ENCODE measurements at regions not wholly inside any gene's neighbourhood (a gene's known extent, or its start where the extent isn't known, plus 50 kb on each side); places are given as distances from the start of the nearest gene placed in this dataset.

DNA sequence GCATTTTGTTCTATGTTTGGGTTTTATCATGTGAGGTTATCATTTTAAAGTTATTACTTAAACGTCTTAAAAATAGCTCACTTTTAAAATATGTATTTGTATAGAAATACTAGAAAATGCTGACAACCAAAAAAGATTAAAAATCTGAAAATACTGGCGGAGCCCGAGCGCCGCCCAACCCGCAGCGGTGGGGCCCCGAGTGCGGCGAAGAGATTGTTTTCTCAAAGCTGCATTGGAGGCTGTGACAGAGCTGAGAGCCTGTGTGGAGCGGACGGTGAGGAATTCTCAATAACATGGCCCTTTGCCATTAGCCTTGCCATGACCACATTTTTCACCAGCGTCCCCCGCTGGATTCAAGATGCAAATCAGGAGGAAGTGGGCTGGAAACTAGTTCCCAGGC, 255.4 kb downstream of the NKX6-1 start:
- H3K4me3 Mint-ChIP-seq = no peak overlapping the region
- peaks cover 2% of the 10 kb centered on the region for H3K9me3 Mint-ChIP-seq
- POLR2A ChIA-PET = no interaction called here
- CTCF ChIA-PET = no interaction called here
- H3K27ac Mint-ChIP-seq = no peak overlapping the region
- no peak for DNase-seq
- H3K4me1 Mint-ChIP-seq = no peaks in the 10 kb centered on the region
- no peaks in the 10 kb centered on the region for H3K27me3 Mint-ChIP-seq
- no peaks in the 10 kb centered on the region for H3K36me3 Mint-ChIP-seq (ENCODE audit: low read depth)

DNA sequence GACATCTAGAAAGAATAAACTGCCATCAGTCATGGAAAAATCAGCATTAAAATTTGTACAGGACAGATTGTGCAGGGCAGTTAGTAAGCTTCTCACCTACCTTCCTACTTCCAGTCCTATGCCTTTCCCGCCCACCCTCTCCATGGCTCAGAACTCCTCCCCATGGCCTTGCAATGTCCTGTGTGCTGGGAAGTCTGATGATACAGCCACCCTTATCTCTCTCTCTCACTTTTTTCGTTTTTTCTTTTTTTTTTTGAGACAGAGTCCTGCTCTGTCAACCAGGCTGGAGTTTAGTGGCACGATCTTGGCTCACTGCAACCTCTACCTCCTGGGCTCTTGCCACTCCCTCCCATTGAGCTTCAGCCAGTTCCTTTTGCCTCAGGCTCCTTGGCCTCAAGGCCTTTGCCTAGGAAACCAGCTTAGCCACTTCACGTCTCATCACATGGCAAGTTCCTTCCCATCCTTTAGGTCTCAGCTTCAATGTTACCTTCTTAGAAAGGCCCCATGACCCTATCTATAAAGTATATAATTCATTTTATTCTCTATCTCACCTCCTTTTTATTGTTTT, 259.7 kb downstream of the NKX6-1 start:
- Mint-ChIP-seq H3K4me3 (no peak overlapping the region), H3K4me1 (no peaks in the 10 kb centered on the region), H3K9me3 (peaks cover 2% of the 10 kb centered on the region), H3K27ac (no peak overlapping the region), H3K36me3 (ENCODE audit: low read depth) (no peaks in the 10 kb centered on the region), H3K27me3 (no peaks in the 10 kb centered on the region)
- DNase-seq = no peak
- CTCF ChIA-PET = no interaction called here
- POLR2A ChIA-PET = no interaction called here

DNA sequence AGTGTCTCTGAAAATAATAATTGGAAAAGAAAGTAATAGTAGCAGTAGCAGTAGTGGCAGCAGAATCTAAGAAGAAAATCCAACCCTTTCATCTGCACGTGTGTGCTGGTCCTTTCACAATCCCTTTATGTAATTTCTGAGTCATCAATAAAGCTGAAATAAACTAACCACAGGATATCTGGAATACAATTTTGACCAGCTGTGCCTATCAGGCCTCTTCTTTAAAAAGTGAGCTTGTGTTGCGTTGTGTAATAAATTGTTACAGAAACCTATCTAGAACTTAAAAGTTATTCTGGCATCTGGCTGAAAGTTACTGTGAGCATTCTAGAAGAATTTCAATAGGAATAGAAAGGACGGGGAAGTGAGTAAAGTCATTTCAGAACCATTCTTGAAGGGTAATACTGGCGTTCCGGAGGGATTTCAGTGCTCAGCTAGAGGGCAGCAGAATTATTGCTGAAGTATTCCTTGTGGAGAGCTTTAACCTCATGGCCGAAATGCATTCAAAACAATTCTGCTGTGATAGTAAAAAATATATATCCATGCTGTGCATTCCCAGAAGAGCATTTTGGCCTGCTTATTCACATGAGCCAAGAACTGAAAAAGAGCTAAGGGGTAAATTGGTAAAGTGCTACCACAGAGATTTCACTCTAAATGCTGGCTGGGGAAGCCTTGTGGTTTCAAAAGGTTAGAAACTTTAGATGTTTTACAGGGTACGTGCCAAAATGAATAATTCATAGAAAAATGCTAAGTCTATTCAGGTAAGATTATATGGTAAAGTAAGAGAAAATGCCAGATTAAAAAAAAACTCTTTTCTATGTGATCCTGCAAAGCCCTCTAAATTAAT, 260.6 kb downstream of the NKX6-1 start:
- Mint-ChIP-seq H3K27ac (no peak overlapping the region), H3K9me3 (peaks cover 2% of the 10 kb centered on the region), H3K4me1 (no peaks in the 10 kb centered on the region), H3K36me3 (ENCODE audit: low read depth) (no peaks in the 10 kb centered on the region), H3K27me3 (no peaks in the 10 kb centered on the region), H3K4me3 (no peak overlapping the region)
- no peak for DNase-seq
- ChIA-PET CTCF (no interaction called here), POLR2A (no interaction called here)

DNA sequence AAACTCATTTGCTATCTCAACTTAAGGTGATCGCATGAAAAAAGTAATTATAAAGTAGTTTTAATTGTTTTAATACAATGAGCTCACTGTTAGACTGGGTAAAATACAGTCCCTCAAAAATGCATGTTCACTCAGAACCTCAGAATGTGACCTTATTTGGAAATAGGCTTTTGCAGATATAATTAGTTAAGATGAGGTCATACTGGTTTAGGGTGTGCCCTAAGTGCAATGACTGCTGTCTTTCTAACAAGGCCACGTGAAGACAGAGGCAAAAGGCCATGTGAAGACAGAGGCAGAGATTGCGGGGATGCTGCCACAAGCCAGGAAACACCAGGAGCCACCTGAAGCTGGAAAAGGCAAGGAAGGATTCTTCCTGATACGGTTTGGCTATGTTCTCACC, 262.1 kb downstream of the NKX6-1 start:
- POLR2A ChIA-PET = no interaction called here
- H3K27ac Mint-ChIP-seq = no peak overlapping the region

DNA sequence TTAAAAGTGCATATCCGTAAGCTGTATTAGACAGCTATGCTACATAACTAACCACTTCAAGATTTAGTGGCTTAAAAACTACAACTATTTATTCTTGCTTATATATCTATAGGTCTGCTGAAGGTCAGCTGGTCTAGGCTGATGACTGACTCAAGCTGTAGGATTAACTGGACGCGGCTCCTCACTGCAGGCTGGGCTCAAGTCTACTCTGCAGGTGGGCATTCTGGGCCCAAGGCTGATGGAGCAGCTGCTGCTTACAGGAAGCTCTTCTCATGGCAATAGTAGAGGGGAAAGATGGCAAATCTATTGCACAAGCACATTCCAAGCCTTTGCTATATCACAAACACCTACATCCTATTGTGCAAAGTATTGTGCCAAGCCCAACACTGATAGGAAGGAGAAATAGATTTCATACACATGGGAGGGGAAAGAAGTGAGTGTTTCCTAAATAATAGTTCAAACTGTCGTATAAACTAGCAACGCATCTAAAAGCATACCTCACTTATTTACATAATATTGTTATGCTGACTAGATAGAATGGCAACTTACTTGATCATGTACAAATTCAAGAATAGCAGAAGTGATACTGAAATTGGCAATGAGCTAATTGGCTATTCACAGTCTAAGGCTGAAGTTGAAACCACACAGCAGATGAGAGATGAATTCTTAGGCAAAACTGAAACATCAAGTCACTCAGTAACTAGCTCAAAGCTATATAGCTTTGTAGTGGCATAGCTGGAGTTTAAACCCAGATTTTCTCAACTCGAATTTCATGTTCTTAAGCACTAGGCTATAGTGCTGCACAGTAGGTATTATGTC, 263.8 kb downstream of the NKX6-1 start:
- ChIA-PET POLR2A (no interaction called here), CTCF (no interaction called here)
- no peaks in the 10 kb centered on the region for H3K36me3 Mint-ChIP-seq (ENCODE audit: low read depth)
- no peak overlapping the region for H3K4me3 Mint-ChIP-seq
- no peak for DNase-seq
- H3K27ac Mint-ChIP-seq = no peak overlapping the region
- H3K9me3 Mint-ChIP-seq = no peaks in the 10 kb centered on the region
- no peaks in the 10 kb centered on the region for H3K4me1 Mint-ChIP-seq
- no peaks in the 10 kb centered on the region for H3K27me3 Mint-ChIP-seq

More for the DNA sequence above, 262.1 kb downstream of the NKX6-1 start:
- no peaks in the 10 kb centered on the region for H3K9me3 Mint-ChIP-seq
- no peaks in the 10 kb centered on the region for H3K36me3 Mint-ChIP-seq (ENCODE audit: low read depth)
- no peak for DNase-seq
- no peaks in the 10 kb centered on the region for H3K27me3 Mint-ChIP-seq
- no peak overlapping the region for H3K4me3 Mint-ChIP-seq
- CTCF ChIA-PET = no interaction called here
- no peaks in the 10 kb centered on the region for H3K4me1 Mint-ChIP-seq

DNA sequence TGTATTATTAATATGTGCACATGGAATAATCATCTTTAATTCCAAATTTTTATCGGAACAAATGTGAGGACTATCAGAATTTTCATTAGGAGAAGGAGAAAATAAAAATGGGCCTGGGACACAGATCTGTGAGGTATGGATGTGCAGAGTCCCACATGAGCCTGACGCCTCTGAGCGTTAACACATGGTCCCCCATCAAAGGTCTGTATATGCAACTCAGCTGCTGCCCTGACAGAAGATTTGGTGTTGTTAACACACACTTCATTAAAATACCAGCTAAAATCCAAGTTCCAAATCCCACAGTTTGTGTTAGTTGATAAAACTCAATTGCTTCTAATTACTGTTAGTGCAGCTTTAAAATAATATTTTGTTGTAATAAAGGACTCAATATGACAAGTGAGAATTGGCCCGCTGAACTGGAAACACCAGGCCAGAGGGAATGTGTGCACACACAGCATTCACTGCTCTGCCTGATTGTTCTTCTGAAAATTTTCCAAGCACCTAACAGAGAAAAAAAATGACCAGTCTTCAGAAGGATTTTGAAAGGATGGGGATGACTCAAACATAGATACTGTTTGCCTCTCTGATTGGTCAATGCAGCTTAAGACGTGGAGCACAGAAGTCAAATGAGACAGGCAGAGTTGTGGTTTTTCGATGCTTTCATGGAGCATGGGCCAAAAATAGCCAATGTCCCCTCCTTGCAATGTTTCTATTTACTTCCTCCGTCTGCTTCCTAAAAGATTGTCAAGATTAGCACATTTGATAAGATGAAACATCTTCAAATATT, 266.6 kb downstream of the NKX6-1 start:
- Mint-ChIP-seq H3K27me3 (no peaks in the 10 kb centered on the region), H3K27ac (no peak overlapping the region), H3K9me3 (no peaks in the 10 kb centered on the region), H3K4me1 (no peaks in the 10 kb centered on the region), H3K4me3 (no peak overlapping the region), H3K36me3 (ENCODE audit: low read depth) (no peaks in the 10 kb centered on the region)
- CTCF ChIA-PET = no interaction called here
- POLR2A ChIA-PET = no interaction called here
- no peak for DNase-seq

DNA sequence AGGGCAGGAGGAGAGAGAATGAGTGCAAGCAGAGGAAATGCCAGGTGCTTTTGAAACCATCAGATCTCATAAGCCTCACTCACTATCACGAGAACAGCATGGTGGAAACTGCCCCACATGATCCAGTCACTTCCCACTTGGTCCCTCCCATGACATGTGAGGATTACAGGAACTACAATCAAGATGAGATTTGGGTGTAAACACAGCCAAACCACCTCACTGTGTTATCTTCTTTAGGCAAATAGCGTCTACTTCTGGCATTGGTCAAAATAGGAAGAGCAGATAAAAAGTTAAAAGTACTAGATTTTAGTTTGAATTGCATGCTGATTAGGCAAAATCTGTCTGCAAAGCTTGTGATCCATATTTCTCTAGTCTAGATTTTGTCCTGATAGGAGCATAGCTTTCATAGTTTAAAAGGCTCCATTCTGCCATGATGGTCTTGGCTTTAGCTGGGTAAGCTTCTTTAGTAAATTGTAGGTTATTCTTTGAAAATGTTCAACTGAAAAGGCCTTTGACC, 267.5 kb downstream of the NKX6-1 start:
- POLR2A ChIA-PET = no interaction called here
- H3K36me3 Mint-ChIP-seq (ENCODE audit: low read depth) = no peaks in the 10 kb centered on the region
- CTCF ChIA-PET = no interaction called here
- no peaks in the 10 kb centered on the region for H3K4me1 Mint-ChIP-seq
- H3K27ac Mint-ChIP-seq = no peak overlapping the region
- no peak for DNase-seq
- H3K4me3 Mint-ChIP-seq = no peak overlapping the region
- H3K9me3 Mint-ChIP-seq = no peaks in the 10 kb centered on the region
- H3K27me3 Mint-ChIP-seq = no peaks in the 10 kb centered on the region

DNA sequence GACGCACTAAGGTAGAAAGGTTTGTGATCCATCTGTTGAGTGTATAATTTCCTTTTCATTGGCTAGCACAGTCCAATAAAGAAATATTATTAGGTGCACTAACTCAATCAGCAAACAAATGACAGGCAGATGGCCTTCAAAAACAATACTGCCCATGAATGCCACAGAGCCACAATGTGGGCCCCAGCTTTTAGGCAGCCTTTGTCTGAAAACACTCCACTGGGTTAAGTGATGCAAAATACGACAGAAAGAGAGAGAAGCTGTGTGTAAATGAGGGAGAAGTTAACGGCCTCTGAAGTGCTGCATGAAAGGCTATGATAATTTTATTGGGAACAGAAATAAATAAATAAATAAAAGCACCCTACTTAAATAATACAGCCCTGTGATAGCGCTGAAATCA, 274.6 kb downstream of the NKX6-1 start:
- POLR2A ChIA-PET = no interaction called here

DNA sequence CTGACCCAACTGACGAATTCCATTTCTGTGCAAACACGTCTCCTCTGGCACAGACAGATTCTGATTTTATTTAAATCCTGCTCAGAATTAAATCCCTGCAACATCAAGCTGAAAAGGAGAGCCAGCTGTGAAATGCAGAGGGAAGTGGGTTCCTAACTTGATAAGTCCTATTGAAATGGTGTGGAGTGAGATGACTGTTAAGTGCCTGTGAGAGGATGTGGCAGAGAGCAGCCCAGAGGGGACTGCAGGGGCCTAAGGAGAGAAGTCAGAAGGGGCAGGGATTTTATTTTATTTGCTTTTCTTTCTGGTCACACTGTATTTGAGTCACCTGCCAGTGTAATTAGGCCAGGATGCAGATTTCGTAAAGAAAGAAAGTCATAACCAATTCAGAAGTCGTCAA, 277.4 kb downstream of the NKX6-1 start:
- H3K4me1 Mint-ChIP-seq = no peaks in the 10 kb centered on the region
- POLR2A ChIA-PET = no interaction called here
- no peak for DNase-seq
- H3K9me3 Mint-ChIP-seq = no peaks in the 10 kb centered on the region
- H3K27me3 Mint-ChIP-seq = no peaks in the 10 kb centered on the region
- H3K27ac Mint-ChIP-seq = no peak overlapping the region
- H3K4me3 Mint-ChIP-seq = no peak overlapping the region
- H3K36me3 Mint-ChIP-seq (ENCODE audit: low read depth) = no peaks in the 10 kb centered on the region
- CTCF ChIA-PET = no interaction called here

More for the DNA sequence above, 274.6 kb downstream of the NKX6-1 start:
- Mint-ChIP-seq H3K36me3 (ENCODE audit: low read depth) (no peaks in the 10 kb centered on the region), H3K27ac (no peak overlapping the region), H3K4me1 (no peaks in the 10 kb centered on the region), H3K27me3 (no peaks in the 10 kb centered on the region), H3K4me3 (no peak overlapping the region), H3K9me3 (no peaks in the 10 kb centered on the region)
- CTCF ChIA-PET = no interaction called here
- no peak for DNase-seq

DNA sequence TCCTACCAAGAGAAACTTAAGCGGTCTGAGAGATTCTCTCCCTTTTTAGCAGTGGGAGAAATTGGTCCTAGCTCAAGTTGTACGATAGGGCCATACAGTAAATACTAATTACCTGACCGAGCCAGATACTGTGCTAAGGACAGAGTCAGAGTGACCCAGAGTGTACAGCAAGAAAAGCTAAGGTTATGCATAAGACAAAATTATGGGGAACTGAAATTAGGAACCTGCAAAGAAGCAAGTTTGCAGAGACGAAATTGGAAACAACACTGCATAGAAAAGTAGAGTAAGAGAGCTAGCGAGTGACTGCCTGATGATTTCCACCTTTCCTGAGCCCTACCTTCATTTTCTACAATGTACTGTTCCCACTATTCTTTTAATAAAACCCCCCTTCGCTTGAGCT, 278.1 kb downstream of the NKX6-1 start:
- no peak for DNase-seq
- Mint-ChIP-seq H3K9me3 (no peaks in the 10 kb centered on the region), H3K4me3 (no peak overlapping the region), H3K36me3 (ENCODE audit: low read depth) (no peaks in the 10 kb centered on the region), H3K27me3 (no peaks in the 10 kb centered on the region), H3K27ac (no peak overlapping the region), H3K4me1 (no peaks in the 10 kb centered on the region)
- POLR2A ChIA-PET = no interaction called here
- CTCF ChIA-PET = no interaction called here

DNA sequence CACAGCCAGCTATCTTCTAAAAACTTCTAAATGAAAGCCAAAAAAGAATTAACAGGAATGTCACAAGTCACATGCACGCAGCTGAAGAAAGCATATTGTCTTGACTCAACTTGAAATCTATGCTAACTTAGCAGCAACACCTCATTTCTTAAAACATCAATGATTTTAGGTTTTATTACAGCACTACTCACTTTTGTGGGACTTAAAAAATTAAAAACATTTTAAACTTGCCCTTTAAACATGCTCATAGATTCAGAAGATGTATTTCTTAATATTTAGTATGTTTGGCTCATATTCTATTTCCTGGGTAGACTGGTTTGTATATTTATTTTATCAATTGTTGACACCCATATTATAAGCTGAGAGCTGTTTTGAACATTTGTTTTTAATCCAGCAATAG, 279.4 kb downstream of the NKX6-1 start:
- H3K4me1 Mint-ChIP-seq = no peaks in the 10 kb centered on the region
- no peak overlapping the region for H3K27ac Mint-ChIP-seq
- H3K4me3 Mint-ChIP-seq = no peak overlapping the region
- DNase-seq = no peak
- no peaks in the 10 kb centered on the region for H3K27me3 Mint-ChIP-seq
- POLR2A ChIA-PET = no interaction called here
- CTCF ChIA-PET = no interaction called here
- no peaks in the 10 kb centered on the region for H3K36me3 Mint-ChIP-seq (ENCODE audit: low read depth)
- H3K9me3 Mint-ChIP-seq = no peaks in the 10 kb centered on the region

DNA sequence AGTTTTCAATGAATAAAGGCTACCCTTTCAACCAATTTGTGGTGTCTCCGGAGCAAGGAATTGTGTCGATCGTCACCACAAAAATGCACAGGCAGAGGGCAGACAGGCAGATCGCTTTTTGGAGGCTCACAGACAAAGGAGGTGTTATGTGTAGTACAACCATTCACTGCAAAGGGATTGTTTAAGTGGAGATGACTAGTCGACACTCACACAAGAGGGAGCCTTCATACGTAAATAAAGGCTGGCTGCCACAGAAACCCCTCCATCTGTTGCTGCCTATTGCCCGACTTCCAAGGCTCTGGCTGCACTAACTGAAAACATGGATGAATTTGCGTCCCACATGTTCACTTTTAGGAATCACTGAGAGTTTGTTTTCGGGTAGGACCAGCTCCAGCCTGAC, 281.1 kb downstream of the NKX6-1 start:
- Mint-ChIP-seq H3K9me3 (no peaks in the 10 kb centered on the region), H3K36me3 (ENCODE audit: low read depth) (no peaks in the 10 kb centered on the region), H3K4me3 (no peak overlapping the region), H3K27me3 (no peaks in the 10 kb centered on the region), H3K4me1 (no peaks in the 10 kb centered on the region), H3K27ac (no peak overlapping the region)
- POLR2A ChIA-PET = no interaction called here
- CTCF ChIA-PET = no interaction called here
- DNase-seq = no peak

DNA sequence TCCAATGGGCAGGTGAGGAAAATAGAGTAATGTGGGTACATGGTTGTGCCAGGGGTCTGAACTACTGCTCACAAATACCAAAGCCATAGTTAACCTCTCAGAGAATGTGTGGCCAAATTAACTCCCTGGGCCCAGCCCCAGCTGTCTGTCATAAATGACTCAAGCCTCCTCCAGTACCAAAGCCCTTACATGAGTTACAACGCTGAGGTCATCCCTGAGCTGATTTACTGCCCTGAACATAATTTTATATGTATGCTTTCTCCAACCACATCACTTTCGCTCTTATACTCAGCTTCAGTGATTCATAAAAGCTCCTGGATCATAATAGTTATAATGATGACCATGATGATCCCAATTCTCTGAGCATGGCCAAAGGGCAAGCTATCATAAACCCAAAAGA, 283.9 kb downstream of the NKX6-1 start:
- Mint-ChIP-seq H3K27me3 (no peaks in the 10 kb centered on the region), H3K9me3 (no peaks in the 10 kb centered on the region), H3K27ac (no peak overlapping the region), H3K4me3 (no peak overlapping the region), H3K36me3 (ENCODE audit: low read depth) (no peaks in the 10 kb centered on the region), H3K4me1 (no peaks in the 10 kb centered on the region)
- no peak for DNase-seq
- ChIA-PET CTCF (no interaction called here), POLR2A (no interaction called here)

Measured in activated CD4-positive, alpha-beta memory T cell treated with anti-CD3 and anti-CD28 coated beads, Interleukin-2, amount 10 ng/mL, durations not matched to agents 7 days and 5 days (primary cell).